ENCODE measurements at regions not wholly inside any gene's neighbourhood (a gene's known extent, or its start where the extent isn't known, plus 50 kb on each side); places are given as distances from the start of the nearest gene placed in this dataset.
A peak's percentile ranks its signal among the peaks of the same experiment; 100 is the strongest.

DNA sequence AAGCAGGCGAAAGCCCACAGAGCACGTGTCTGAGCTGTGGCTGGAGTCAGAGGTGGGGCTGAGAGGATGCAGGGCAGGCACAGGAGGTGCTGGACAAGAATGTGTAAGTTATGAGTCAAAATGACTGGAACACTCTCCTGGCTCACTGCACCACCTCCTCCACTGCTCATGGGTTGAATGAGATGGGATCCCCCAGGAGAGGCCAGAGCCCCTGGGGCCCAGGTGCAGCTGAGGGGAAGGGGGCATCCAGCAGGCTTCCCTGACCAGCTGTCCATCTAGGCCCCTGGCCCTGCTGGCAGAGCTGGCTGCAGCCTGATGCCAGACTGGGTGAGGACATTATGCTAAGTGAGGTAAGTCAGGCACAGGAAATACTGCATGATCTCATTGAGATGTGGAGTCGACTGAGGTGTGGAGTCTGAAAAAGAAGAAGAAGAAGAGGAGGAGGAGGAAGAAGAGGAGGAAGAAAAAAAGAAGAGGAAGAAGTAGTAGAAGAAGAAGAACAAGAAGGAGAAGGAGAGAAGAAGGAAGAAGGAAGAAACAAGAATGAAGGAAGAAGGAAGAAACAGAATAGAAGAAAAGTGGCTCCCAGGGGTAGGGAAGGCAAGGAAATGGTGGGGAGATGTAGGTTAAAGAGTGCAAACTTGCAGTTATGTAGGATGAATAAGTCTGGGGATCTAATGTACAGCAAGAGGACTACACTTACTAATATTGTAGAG, 747.4 kb downstream of the UQCRFS1 start (continued):
- TF ChIP-seq, protein P1, sequence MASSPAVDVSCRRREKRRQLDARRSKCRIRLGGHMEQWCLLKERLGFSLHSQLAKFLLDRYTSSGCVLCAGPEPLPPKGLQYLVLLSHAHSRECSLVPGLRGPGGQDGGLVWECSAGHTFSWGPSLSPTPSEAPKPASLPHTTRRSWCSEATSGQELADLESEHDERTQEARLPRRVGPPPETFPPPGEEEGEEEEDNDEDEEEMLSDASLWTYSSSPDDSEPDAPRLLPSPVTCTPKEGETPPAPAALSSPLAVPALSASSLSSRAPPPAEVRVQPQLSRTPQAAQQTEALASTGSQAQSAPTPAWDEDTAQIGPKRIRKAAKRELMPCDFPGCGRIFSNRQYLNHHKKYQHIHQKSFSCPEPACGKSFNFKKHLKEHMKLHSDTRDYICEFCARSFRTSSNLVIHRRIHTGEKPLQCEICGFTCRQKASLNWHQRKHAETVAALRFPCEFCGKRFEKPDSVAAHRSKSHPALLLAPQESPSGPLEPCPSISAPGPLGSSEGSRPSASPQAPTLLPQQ (tag by site-specific recombination; IDR thresholded peaks at IDR 0.05) = no peak
- TF ChIP-seq ZIC2 (tag by site-specific recombination; IDR thresholded peaks at IDR 0.05) (peak; percentile 18), WT1 (tag by site-specific recombination; IDR thresholded peaks at IDR 0.05) (no peak), ZFP69B (tag by site-specific recombination; IDR thresholded peaks at IDR 0.05) (no peak), ZNF626 (tag by site-specific recombination; IDR thresholded peaks at IDR 0.05) (no peak), ZNF174 (tag by site-specific recombination; IDR thresholded peaks at IDR 0.05) (no peak), ZNF707 (tag by site-specific recombination; IDR thresholded peaks at IDR 0.05) (no peak), ZNF549 (tag by site-specific recombination; IDR thresholded peaks at IDR 0.05) (no peak), ZNF544 (tag by site-specific recombination; IDR thresholded peaks at IDR 0.05) (0 out of 2 replicates have a peak, but pooled peaks have one; percentile 16), ZNF184 (tag by site-specific recombination; IDR thresholded peaks at IDR 0.05) (no peak), ZNF132 (tag by site-specific recombination; IDR thresholded peaks at IDR 0.05; ENCODE audit: borderline replicate concordance) (no peak), ZNF112 (tag by site-specific recombination; IDR thresholded peaks at IDR 0.05) (no peak), ZBTB1 (tag by site-specific recombination; IDR thresholded peaks at IDR 0.05) (0 out of 2 replicates have a peak, but pooled peaks have one; percentile 40), ZXDB (tag by site-specific recombination; IDR thresholded peaks at IDR 0.05) (no peak), ZBTB17 (tag by site-specific recombination; IDR thresholded peaks at IDR 0.05) (no peak), MEIS1 (CRISPR knock-in tag; IDR thresholded peaks at IDR 0.05; ENCODE audit: borderline replicate concordance) (no peak), ZNF433 (tag by site-specific recombination; IDR thresholded peaks at IDR 0.05; ENCODE audit: low read depth) (no peak), ZNF19 (tag by site-specific recombination; IDR thresholded peaks at IDR 0.05; ENCODE audit: low read depth) (no peak), ZNF548 (tag by site-specific recombination; IDR thresholded peaks at IDR 0.05) (no peak; the same call in 1 of the 2 replicates), ZFP41 (tag by site-specific recombination; IDR thresholded peaks at IDR 0.05; ENCODE audit: borderline replicate concordance) (no peak), ZNF148 (tag by site-specific recombination; IDR thresholded peaks at IDR 0.05; ENCODE audit: borderline replicate concordance) (no peak), ZNF623 (tag by site-specific recombination; IDR thresholded peaks at IDR 0.05) (no peak), EGR2 (tag by site-specific recombination; IDR thresholded peaks at IDR 0.05; ENCODE audit: low read depth) (no peak), BCL11B (tag by site-specific recombination; IDR thresholded peaks at IDR 0.05; ENCODE audit: low read depth) (no peak), ZNF133 (tag by site-specific recombination; IDR thresholded peaks at IDR 0.05) (no peak), ZSCAN16 (tag by site-specific recombination; IDR thresholded peaks at IDR 0.05) (no peak), ZNF610 (tag by site-specific recombination; IDR thresholded peaks at IDR 0.05; ENCODE audit: borderline replicate concordance) (no peak), ZNF302 (tag by site-specific recombination; IDR thresholded peaks at IDR 0.05; ENCODE audit: low read depth) (no peak), ZNF76 (tag by site-specific recombination; IDR thresholded peaks at IDR 0.05; ENCODE audit: borderline replicate concordance, low read depth) (no peak), ZBTB7A (tag by site-specific recombination; IDR thresholded peaks at IDR 0.05; ENCODE audit: low read depth) (no peak), ZNF837 (tag by site-specific recombination; IDR thresholded peaks at IDR 0.05) (no peak), ZNF18 (tag by site-specific recombination; IDR thresholded peaks at IDR 0.05) (no peak), ZNF514 (tag by site-specific recombination; IDR thresholded peaks at IDR 0.05) (peak; percentile 91; the same call in 1 of the 2 replicates), ZNF48 (tag by site-specific recombination; IDR thresholded peaks at IDR 0.05) (no peak), ZNF747 (tag by site-specific recombination; IDR thresholded peaks at IDR 0.05) (no peak)
- TF ChIP-seq, protein P2, sequence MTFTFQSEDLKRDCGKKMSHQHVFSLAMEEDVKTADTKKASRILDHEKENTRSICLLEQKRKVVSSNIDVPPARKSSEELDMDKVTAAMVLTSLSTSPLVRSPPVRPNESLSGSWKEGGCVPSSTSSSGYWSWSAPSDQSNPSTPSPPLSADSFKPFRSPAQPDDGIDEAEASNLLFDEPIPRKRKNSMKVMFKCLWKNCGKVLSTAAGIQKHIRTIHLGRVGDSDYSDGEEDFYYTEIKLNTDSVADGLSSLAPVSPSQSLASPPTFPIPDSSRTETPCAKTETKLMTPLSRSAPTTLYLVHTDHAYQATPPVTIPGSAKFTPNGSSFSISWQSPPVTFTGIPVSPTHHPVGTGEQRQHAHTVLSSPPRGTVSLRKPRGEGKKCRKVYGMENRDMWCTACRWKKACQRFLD (tag by site-specific recombination; IDR thresholded peaks at IDR 0.05) = no peak
